Neural crest cell (in vitro differentiated cells): ENCODE measurements at regions not wholly inside any gene's neighbourhood (a gene's known extent, or its start where the extent isn't known, plus 50 kb on each side); places are given as distances from the start of the nearest gene placed in this dataset.

ENCODE experiments used
- DNase-seq: peaks from one replicate; pipeline ENCODE4 v3.0.0; 2021; ENCODE audit warnings: low read depth, mixed read lengths, low spot score
- H3K27ac Mint-ChIP-seq: one replicate; pipeline ENCODE4 v1.8.0; 2021; ENCODE audit warnings: mild to moderate bottlenecking, mixed read lengths; ENCODE audit not compliant: unreplicated experiment
- H3K27me3 Mint-ChIP-seq: 2 replicates; pipeline ENCODE4 v1.8.0; 2021; ENCODE audit warnings: low read depth, mild to moderate bottlenecking, mixed read lengths
- H3K36me3 Mint-ChIP-seq: 2 replicates; pipeline ENCODE4 v1.8.0; 2021; ENCODE audit warnings: low read depth, mild to moderate bottlenecking, mixed read lengths
- H3K4me1 Mint-ChIP-seq: 2 replicates; pipeline ENCODE4 v1.8.0; 2021; ENCODE audit warnings: mixed read lengths
- H3K4me3 Mint-ChIP-seq: one replicate; pipeline ENCODE4 v1.8.0; 2021; ENCODE audit warnings: mild to moderate bottlenecking, mixed read lengths
- H3K9me3 Mint-ChIP-seq: 2 replicates; pipeline ENCODE4 v1.8.0; 2021; ENCODE audit warnings: mixed read lengths
- TF ChIP-seq, protein P1 (sequence below): fragments of 200-600 bp; sonication (generic); conservative IDR thresholded peaks from 2 replicates; pipeline ENCODE4 v1.5.0; 2021; ENCODE audit warnings: antibody characterized with exemption, mild to moderate bottlenecking

DNA sequence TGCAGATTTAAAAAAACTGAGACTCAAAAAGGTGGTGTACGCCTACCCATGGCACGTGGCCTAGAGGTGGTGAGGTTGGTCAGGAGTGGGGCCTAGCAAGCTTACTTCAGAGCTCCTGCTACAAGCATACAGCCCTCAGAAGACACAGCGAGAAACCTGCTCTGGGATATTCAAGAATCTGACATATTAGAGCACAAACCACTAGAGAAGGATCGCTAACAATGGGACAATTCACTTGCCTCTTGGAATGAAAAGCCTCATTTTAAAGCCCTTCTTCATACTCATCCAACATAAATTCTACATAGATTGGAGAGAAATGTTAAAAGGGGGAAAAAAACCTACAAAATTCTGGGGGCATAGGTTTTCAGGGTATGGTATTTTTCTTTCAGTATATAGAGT lies 118.0 kb upstream of the ARHGEF3 start:
- no peak overlapping the region for H3K27ac Mint-ChIP-seq
- no peaks in the 10 kb centered on the region for H3K27me3 Mint-ChIP-seq
- H3K36me3 Mint-ChIP-seq, result no peaks in the 10 kb centered on the region
- H3K4me1 Mint-ChIP-seq, result peaks cover 34% of the 10 kb centered on the region
- TF ChIP-seq, protein P1, sequence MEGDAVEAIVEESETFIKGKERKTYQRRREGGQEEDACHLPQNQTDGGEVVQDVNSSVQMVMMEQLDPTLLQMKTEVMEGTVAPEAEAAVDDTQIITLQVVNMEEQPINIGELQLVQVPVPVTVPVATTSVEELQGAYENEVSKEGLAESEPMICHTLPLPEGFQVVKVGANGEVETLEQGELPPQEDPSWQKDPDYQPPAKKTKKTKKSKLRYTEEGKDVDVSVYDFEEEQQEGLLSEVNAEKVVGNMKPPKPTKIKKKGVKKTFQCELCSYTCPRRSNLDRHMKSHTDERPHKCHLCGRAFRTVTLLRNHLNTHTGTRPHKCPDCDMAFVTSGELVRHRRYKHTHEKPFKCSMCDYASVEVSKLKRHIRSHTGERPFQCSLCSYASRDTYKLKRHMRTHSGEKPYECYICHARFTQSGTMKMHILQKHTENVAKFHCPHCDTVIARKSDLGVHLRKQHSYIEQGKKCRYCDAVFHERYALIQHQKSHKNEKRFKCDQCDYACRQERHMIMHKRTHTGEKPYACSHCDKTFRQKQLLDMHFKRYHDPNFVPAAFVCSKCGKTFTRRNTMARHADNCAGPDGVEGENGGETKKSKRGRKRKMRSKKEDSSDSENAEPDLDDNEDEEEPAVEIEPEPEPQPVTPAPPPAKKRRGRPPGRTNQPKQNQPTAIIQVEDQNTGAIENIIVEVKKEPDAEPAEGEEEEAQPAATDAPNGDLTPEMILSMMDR, result no peak
- no peak for DNase-seq
- H3K4me3 Mint-ChIP-seq, result no peak overlapping the region
- no peaks in the 10 kb centered on the region for H3K9me3 Mint-ChIP-seq

DNA sequence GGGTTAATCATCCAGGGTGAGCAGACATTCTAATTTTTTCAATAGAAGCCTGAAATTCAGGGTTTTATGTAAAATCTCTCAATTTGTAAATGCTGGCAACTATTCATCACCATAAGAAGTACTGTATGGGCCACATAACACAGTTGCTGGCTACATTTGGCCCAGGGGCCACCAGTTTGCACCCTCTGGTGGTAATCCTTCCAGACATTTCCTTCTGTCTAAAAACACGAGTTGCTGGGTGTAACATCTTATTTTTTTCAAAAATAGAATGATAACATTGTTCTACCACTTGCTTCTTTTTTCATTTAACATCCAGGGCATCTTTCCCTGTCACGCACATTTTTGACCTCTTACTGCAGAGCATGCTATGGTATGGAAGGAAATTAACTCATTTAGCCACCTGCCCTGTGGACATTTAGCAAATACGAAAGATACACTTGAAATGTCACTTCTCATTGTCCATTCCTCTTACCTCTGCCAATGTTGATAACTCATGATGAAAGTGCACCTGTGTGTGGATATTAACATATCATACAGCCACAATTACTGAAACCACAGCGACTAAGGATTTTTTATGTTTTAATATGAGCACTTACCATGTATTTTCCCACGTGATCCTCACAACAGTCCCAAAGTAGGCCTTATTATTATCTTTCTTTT lies 117.5 kb upstream of the ARHGEF3 start:
- Mint-ChIP-seq H3K27me3 (no peaks in the 10 kb centered on the region), H3K4me1 (peaks cover 38% of the 10 kb centered on the region), H3K36me3 (no peaks in the 10 kb centered on the region), H3K9me3 (no peaks in the 10 kb centered on the region), H3K27ac (no peak overlapping the region), H3K4me3 (no peak overlapping the region)
- no peak for DNase-seq
- TF ChIP-seq, protein P1, result no peak

DNA sequence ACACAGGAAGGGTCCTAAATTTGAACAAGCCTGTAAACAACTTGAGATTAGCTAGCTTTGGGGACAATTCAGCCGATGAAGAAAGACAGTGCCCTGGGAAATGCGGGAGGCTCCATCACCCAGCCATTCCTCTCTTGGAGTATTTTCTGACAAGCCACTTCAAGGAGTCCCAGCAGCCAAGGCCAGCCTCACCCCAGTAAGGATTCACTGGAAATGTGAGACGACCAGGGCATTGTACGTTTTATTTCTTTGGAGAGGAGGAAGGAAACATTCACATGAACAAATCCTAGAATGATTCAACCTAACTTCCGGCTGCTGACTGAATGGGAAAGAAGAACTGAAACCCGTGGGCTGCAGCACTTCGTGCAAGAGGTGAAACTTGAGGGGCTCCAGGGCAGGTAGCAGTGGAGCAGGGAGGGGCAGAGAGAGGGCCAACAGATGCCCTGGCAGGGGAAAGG lies 116.4 kb upstream of the ARHGEF3 start:
- H3K4me1 Mint-ChIP-seq, result peaks cover 28% of the 10 kb centered on the region
- H3K36me3 Mint-ChIP-seq, result no peaks in the 10 kb centered on the region
- H3K4me3 Mint-ChIP-seq, result no peak overlapping the region
- H3K27me3 Mint-ChIP-seq, result no peaks in the 10 kb centered on the region
- no peak for DNase-seq
- TF ChIP-seq, protein P1, result no peak
- H3K9me3 Mint-ChIP-seq, result no peaks in the 10 kb centered on the region
- H3K27ac Mint-ChIP-seq, result no peak overlapping the region

DNA sequence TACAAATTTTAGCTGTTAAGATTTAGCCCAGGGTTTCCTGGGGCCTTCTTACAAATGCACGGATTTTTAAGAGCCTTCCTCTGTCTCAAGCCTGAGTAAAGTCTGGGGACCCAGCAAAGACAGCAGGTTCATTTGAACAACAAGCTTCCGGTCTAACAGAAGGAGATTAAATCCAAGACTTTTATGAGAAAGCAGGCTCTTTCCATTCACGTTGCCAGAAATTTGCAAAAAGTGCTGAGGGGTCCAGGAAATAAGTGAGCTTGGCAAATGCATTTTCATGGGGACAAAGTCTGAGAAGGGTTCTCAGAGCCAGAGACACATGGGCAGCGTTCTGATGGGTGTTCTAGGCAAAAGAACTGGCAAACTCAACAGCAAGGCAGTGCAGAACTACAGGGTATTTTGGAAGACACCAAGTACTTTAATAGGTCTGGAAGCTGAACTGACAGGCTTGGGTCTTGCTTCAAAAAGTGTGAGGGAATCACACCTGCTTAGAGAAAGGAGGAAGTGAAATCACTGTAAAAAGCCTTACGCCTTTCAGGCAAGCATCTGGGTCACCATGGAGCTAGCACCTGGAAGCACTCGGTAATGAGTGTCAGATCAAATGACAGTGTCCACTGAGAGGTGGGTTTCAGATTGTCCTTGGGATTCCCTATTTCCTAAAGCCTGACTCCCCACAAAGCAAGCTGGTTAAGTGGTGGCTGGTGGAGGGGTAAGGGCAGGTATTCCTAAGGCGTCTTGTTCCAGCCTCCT lies 115.8 kb upstream of the ARHGEF3 start:
- H3K27ac Mint-ChIP-seq, result no peak overlapping the region
- H3K27me3 Mint-ChIP-seq, result no peaks in the 10 kb centered on the region
- H3K9me3 Mint-ChIP-seq, result no peaks in the 10 kb centered on the region
- no peak for DNase-seq
- peaks cover 28% of the 10 kb centered on the region for H3K4me1 Mint-ChIP-seq
- H3K36me3 Mint-ChIP-seq, result no peaks in the 10 kb centered on the region
- TF ChIP-seq, protein P1, result no peak
- no peak overlapping the region for H3K4me3 Mint-ChIP-seq

DNA sequence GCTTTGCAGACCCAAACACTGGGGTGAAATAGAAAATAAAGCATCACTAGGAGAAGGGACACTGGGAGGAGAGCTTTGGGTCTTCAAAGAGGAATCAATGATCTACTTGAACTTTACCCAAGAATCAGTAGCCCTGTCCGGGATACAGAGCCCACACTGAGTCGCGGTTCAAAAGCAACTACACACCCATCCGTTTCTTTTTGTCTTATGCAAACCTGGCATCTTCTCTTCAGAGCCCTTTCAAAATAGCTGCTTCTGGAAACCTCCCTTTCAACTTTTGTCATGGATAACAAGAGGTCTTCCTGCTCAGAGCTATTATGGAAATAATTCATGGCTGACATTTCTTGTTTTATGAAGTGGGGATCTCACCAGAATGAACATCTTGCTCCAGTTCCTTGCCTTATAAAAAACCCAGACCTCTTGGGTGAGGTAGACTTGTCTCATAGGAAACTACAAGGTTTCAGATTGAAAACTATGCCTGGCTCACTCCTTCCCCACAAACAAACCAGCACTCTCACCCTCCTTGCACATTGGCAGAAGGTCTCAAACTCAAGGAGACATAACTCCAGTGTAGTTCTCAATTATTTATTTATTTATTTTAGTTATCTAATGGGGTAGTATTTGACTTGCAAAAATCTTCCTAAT lies 115.1 kb upstream of the ARHGEF3 start:
- Mint-ChIP-seq H3K27ac (no peak overlapping the region), H3K27me3 (no peaks in the 10 kb centered on the region), H3K4me1 (peaks cover 28% of the 10 kb centered on the region), H3K36me3 (no peaks in the 10 kb centered on the region), H3K9me3 (no peaks in the 10 kb centered on the region), H3K4me3 (no peak overlapping the region)
- TF ChIP-seq, protein P1, result no peak
- no peak for DNase-seq
